SK-N-MC (cell line): ENCODE measurements at regions not wholly inside any gene's neighbourhood (a gene's known extent, or its start where the extent isn't known, plus 50 kb on each side); places are given as distances from the start of the nearest gene placed in this dataset.

ENCODE experiments used
- EZH2 ChIP-seq: fragments of 200-600 bp; sonication (generic); IDR thresholded peaks from one replicate; pipeline ENCODE4 v1.6.1; 2017; ENCODE audit warnings: antibody characterized with exemption
- FOXP2 ChIP-seq: optimal IDR thresholded peaks from 2 replicates; pipeline ENCODE3; 2011; ENCODE audit warnings: mild to moderate bottlenecking, moderate library complexity; ENCODE audit not compliant: insufficient read depth; ENCODE audit errors: extremely low read length, control extremely low read depth
- POLR2AphosphoS5 ChIP-seq: IDR thresholded peaks from 2 replicates; pipeline ENCODE4 v1.6.1; 2012; ENCODE audit warnings: mild to moderate bottlenecking, low read depth, low read length, borderline replicate concordance

- TF ChIP-seq POLR2AphosphoS5 (no peak), EZH2 (no peak), FOXP2 (no peak)
Measured at GRCh38 chr5:74364507-74364906, 276.0 kb downstream of the ENC1 start.
